MCF 10A (cell line): ENCODE measurements at regions not wholly inside any gene's neighbourhood (a gene's known extent, or its start where the extent isn't known, plus 50 kb on each side); places are given as distances from the start of the nearest gene placed in this dataset.

Experiments used
- BruUV-seq: library from RNA; stranded (reverse); fragments of 400-500 nt; replicated peaks from 2 replicates; lab custom pipeline; 2021; lab: Mats Ljungman, UMichigan
- CTCF ChIA-PET: fragments of 300-600 bp; sonication (Branson Sonifier 250); formaldehyde crosslinking; extraction: SDS; loops from one replicate; lab custom pipeline; 2021; ENCODE audit warnings: antibody characterized with exemption, inconsistent platforms; lab: Yijun Ruan, JAX
- POLR2A ChIA-PET: fragments of 300-600, 350-650 bp; sonication (Branson Sonifier 250); formaldehyde crosslinking; extraction: SDS; loops from one replicate; lab custom pipeline; 2020; ENCODE audit warnings: antibody characterized with exemption, inconsistent platforms; lab: Yijun Ruan, JAX
- DNase-seq: peaks from one replicate; pipeline ENCODE4 v3.0.0-alpha.2; 2018; ENCODE audit not compliant: unreplicated experiment
- H3K27ac Mint-ChIP-seq: one replicate; pipeline ENCODE4 v1.8.0; 2022; ENCODE audit warnings: mild to moderate bottlenecking, low read depth, mixed read lengths; ENCODE audit not compliant: unreplicated experiment
- H3K27me3 Mint-ChIP-seq: one replicate; pipeline ENCODE4 v1.8.0; 2022; ENCODE audit warnings: mixed read lengths; ENCODE audit not compliant: insufficient read depth, unreplicated experiment
- H3K36me3 Mint-ChIP-seq: one replicate; pipeline ENCODE4 v1.8.0; 2022; ENCODE audit warnings: mild to moderate bottlenecking, moderate library complexity, mixed read lengths; ENCODE audit not compliant: insufficient read depth, unreplicated experiment
- H3K4me1 Mint-ChIP-seq: one replicate; pipeline ENCODE4 v1.8.0; 2022; ENCODE audit warnings: mixed read lengths; ENCODE audit not compliant: insufficient read depth, unreplicated experiment
- H3K4me3 Mint-ChIP-seq: one replicate; pipeline ENCODE4 v1.8.0; 2022; ENCODE audit warnings: mild to moderate bottlenecking, moderate library complexity, mixed read lengths; ENCODE audit not compliant: unreplicated experiment
- H3K9me3 Mint-ChIP-seq: one replicate; pipeline ENCODE4 v1.8.0; 2022; ENCODE audit warnings: mixed read lengths; ENCODE audit not compliant: unreplicated experiment
- CTCF ChIP-seq: fragments of 200-600 bp; IDR thresholded peaks from one replicate; pipeline ENCODE4 v1.8.0; 2022; ENCODE audit warnings: antibody characterized with exemption, mild to moderate bottlenecking; ENCODE audit not compliant: unreplicated experiment
- intact Hi-C: fragments of 100-400 bp; cut with micrococcal nuclease; formaldehyde crosslinking; loops from 2 replicates; pipeline ENCODE4 v1.14.1; 2022

- ChIA-PET CTCF (interaction anchor here (0.6 to 1.1 kb wide), 2 partner anchors 19 to 114 kb away, joined by 3 read pairs; no protein-coding TSS in a partner anchor), POLR2A (no interaction called here)
- no TSS peak for BruUV-seq
- TF ChIP-seq CTCF: no peak
- Mint-ChIP-seq H3K4me3 (no peak overlapping the region), H3K4me1 (no peaks in the 10 kb centered on the region), H3K9me3 (peaks cover 16% of the 10 kb centered on the region), H3K27ac (no peak overlapping the region), H3K27me3 (no peaks in the 10 kb centered on the region), H3K36me3 (no peaks in the 10 kb centered on the region)
- no peak for DNase-seq
- intact Hi-C loops: no loop called here
These were observed 502.7 kb upstream of the PODXL start for GRCh38 chr7:132059141-132059540.

- TF ChIP-seq CTCF: no peak
- Mint-ChIP-seq H3K27ac (no peak overlapping the region), H3K9me3 (peaks cover 16% of the 10 kb centered on the region), H3K27me3 (peaks cover 11% of the 10 kb centered on the region), H3K4me1 (no peaks in the 10 kb centered on the region), H3K36me3 (no peaks in the 10 kb centered on the region), H3K4me3 (no peak overlapping the region)
- ChIA-PET CTCF (interaction anchor here (0.6 to 1.2 kb wide), 5 partner anchors 17 to 1635 kb away, joined by 3 to 4 read pairs (median 3); no protein-coding TSS in a partner anchor), POLR2A (no interaction called here)
- no TSS peak for BruUV-seq
- intact Hi-C loops: no loop called here
- DNase-seq: no peak
These were observed 499.1 kb upstream of the PODXL start for GRCh38 chr7:132055336-132056120.

GRCh38 chr7:132053871-132054270, 497.4 kb upstream of the PODXL start:
- no peaks in the 10 kb centered on the region for H3K36me3 Mint-ChIP-seq
- peaks cover 23% of the 10 kb centered on the region for H3K27me3 Mint-ChIP-seq
- DNase-seq: no peak
- TF ChIP-seq CTCF: no peak
- no peak overlapping the region for H3K27ac Mint-ChIP-seq
- H3K9me3 Mint-ChIP-seq: peaks cover 16% of the 10 kb centered on the region
- intact Hi-C loops: no loop called here
- ChIA-PET POLR2A (no interaction called here), CTCF (no interaction called here)
- H3K4me3 Mint-ChIP-seq: no peak overlapping the region
- no peaks in the 10 kb centered on the region for H3K4me1 Mint-ChIP-seq
- BruUV-seq: no TSS peak

GRCh38 chr7:132051311-132051710, 494.9 kb upstream of the PODXL start:
- POLR2A ChIA-PET: no interaction called here
- Mint-ChIP-seq H3K36me3 (no peaks in the 10 kb centered on the region), H3K4me3 (no peak overlapping the region), H3K27me3 (peaks cover 23% of the 10 kb centered on the region), H3K4me1 (no peaks in the 10 kb centered on the region), H3K9me3 (peaks cover 2% of the 10 kb centered on the region), H3K27ac (no peak overlapping the region)
- no TSS peak for BruUV-seq
- DNase-seq: no peak
- no peak for TF ChIP-seq CTCF
- CTCF ChIA-PET: interaction anchor here (0.8 kb wide), 1 partner anchor 192 kb away, joined by 3 read pairs; no protein-coding TSS in a partner anchor
- intact Hi-C loops: no loop called here
